B cell (primary cell): ENCODE measurements at regions not wholly inside any gene's neighbourhood (a gene's known extent, or its start where the extent isn't known, plus 50 kb on each side); places are given as distances from the start of the nearest gene placed in this dataset.

Experiments used
- ATAC-seq: fragments of 200-7000 bp; cut with Tn5 transposase; one replicate; pipeline ENCODE4 v1.10.0; 2021; ENCODE audit warnings: low read depth, mild to moderate bottlenecking, moderate number of reproducible peaks, moderate library complexity
- CTCF ChIA-PET: fragments of 350-600 bp; sonication (Branson Sonifier 250); formaldehyde crosslinking; loops from one replicate; lab custom pipeline; 2021; ENCODE audit warnings: antibody characterized with exemption, inconsistent platforms; lab: Charles Lee
- POLR2A ChIA-PET: fragments of 350-600 bp; sonication (Branson Sonifier 250); formaldehyde crosslinking; loops from one replicate; lab custom pipeline; 2021; ENCODE audit warnings: antibody characterized with exemption; lab: Charles Lee
- DNase-seq: peaks from one replicate; pipeline ENCODE4 v3.0.0; 2013
- H2AFZ ChIP-seq: 2 replicates; pipeline ENCODE4 v1.6.1; 2012; ENCODE audit warnings: mild to moderate bottlenecking, low read depth, low read length; ENCODE audit not compliant: insufficient read depth, poor library complexity, severe bottlenecking
- H3K27ac ChIP-seq, 2 donors: 1 replicate in 1 of 2; 2 replicates in 1 of 2; pipeline ENCODE4 v1.5.1; 2012 to 2013; ENCODE audit warnings: low read length in 2 of 2, mild to moderate bottlenecking in 2 of 2, moderate library complexity in 1 of 2
- H3K27me3 ChIP-seq, 4 experiments: fragments of 200-600 bp in 1 of 4; sonication (generic) in 1 of 4; replicated peaks in 1 of 4; 1 replicate in 2 of 4; 2 replicates in 2 of 4; pipeline versions ENCODE4 v1.6.1 to v1.7.0; 2013 to 2016; ENCODE audit warnings: low read length in 3 of 4, mild to moderate bottlenecking in 2 of 4, mixed read lengths in 1 of 4, moderate library complexity in 1 of 4; ENCODE audit not compliant: insufficient read depth in 4 of 4, control insufficient read depth in 3 of 4; ENCODE audit errors: control extremely low read depth in 1 of 4
- H3K36me3 ChIP-seq, 2 experiments: replicated peaks in 1 of 2; 1 replicate in 1 of 2; 2 replicates in 1 of 2; pipeline versions ENCODE4 v1.6.1 to v1.7.1; 2013; ENCODE audit warnings: low read length in 1 of 2; ENCODE audit not compliant: insufficient read depth in 2 of 2, control insufficient read depth in 1 of 2; ENCODE audit errors: control extremely low read depth in 1 of 2, extremely low read depth in 1 of 2
- H3K4me1 ChIP-seq, 2 donors: fragments of 200-600 bp in 1 of 2; sonication (generic) in 1 of 2; 1 replicate in 1 of 2; 2 replicates in 1 of 2; pipeline versions ENCODE4 v1.5.1 to v1.6.1; 2013 to 2017; ENCODE audit warnings: low read length in 2 of 2; ENCODE audit not compliant: control insufficient read depth in 2 of 2, insufficient read depth in 2 of 2
- H3K4me2 ChIP-seq: replicated peaks from 2 replicates; pipeline ENCODE3; 2012; ENCODE audit warnings: mild to moderate bottlenecking, low read depth, low read length; ENCODE audit not compliant: poor library complexity, severe bottlenecking
- H3K4me3 ChIP-seq, 5 experiments: fragments of 200-600 bp in 1 of 5; sonication (generic) in 1 of 5; 1 replicate in 3 of 5; 2 replicates in 2 of 5; pipeline versions ENCODE4 v1.5.1 to v1.7.0; 2011 to 2016; ENCODE audit warnings: low read length in 4 of 5, mild to moderate bottlenecking in 4 of 5, low read depth in 2 of 5, control low read depth in 1 of 5, moderate library complexity in 1 of 5; ENCODE audit not compliant: insufficient read depth in 1 of 5; ENCODE audit errors: control extremely low read depth in 1 of 5, extremely low read depth in 1 of 5
- H3K79me2 ChIP-seq: fragments of 200-600 bp; sonication (generic); one replicate; pipeline ENCODE4 v1.6.0; 2016; ENCODE audit warnings: low read length; ENCODE audit not compliant: control insufficient read depth, insufficient read depth
- H3K9ac ChIP-seq: fragments of 200-600 bp; sonication (generic); 2 replicates; pipeline ENCODE4 v1.6.1; 2017; ENCODE audit warnings: mild to moderate bottlenecking, low read length, moderate library complexity
- H3K9me3 ChIP-seq, 3 donors: one replicate each; pipeline versions ENCODE4 v1.6.1 to v1.7.1; 2013; ENCODE audit warnings: low read length in 2 of 3; ENCODE audit not compliant: control insufficient read depth in 2 of 3, insufficient read depth in 1 of 3; ENCODE audit errors: control extremely low read depth in 1 of 3
- H4K20me1 ChIP-seq: 2 replicates; pipeline ENCODE4 v1.6.0; 2012; ENCODE audit warnings: mild to moderate bottlenecking, low read length; ENCODE audit not compliant: insufficient read depth, control insufficient read depth, poor library complexity, severe bottlenecking
- H3K27ac Mint-ChIP-seq: one replicate; pipeline ENCODE4 v1.8.0; 2021; ENCODE audit warnings: mixed read lengths
- H3K27me3 Mint-ChIP-seq: one replicate; pipeline ENCODE4 v1.8.0; 2021; ENCODE audit warnings: mixed read lengths
- H3K4me1 Mint-ChIP-seq: one replicate; pipeline ENCODE4 v1.8.0; 2021; ENCODE audit warnings: mixed read lengths
- H3K4me3 Mint-ChIP-seq: one replicate; pipeline ENCODE4 v1.8.0; 2021; ENCODE audit warnings: mixed read lengths
- H3K9me3 Mint-ChIP-seq: one replicate; pipeline ENCODE4 v1.8.0; 2022; ENCODE audit warnings: mixed read lengths; ENCODE audit not compliant: insufficient read depth
- CTCF ChIP-seq: fragments of 200-600 bp; IDR thresholded peaks from one replicate; pipeline ENCODE4 v1.8.0; 2022; ENCODE audit warnings: antibody characterized with exemption, mild to moderate bottlenecking
- EZH2 ChIP-seq: IDR thresholded peaks from 2 replicates; pipeline ENCODE4 v1.6.1; 2012; ENCODE audit warnings: borderline replicate concordance, low read depth, mild to moderate bottlenecking, moderate library complexity, low read length; ENCODE audit not compliant: insufficient read depth, poor library complexity, severe bottlenecking
- WGBS: methylation state at CpG from one replicate; pipeline ENCODE4 v1.1.5; 2013; ENCODE audit warnings: missing lambda C conversion rate; ENCODE audit not compliant: insufficient coverage; 5-methylcytosine and 5-hydroxymethylcytosine counted together
- intact Hi-C: fragments of 100-400 bp; cut with micrococcal nuclease; formaldehyde crosslinking; loops from one replicate; pipeline ENCODE4 v1.10.0; 2022

GRCh38 chr15:69727121-69727924 is 274.7 kb downstream of the RPLP1 start:
- Mint-ChIP-seq H3K4me3 (no peak overlapping the region), H3K27ac (no peak overlapping the region), H3K9me3 (no peaks in the 10 kb centered on the region), H3K27me3 (peaks cover 14% of the 10 kb centered on the region), H3K4me1 (peaks cover 31% of the 10 kb centered on the region)
- Histone ChIP-seq H3K27me3 (peaks cover 0 to 23% (median 5%) of the 10 kb centered on the region in 4 experiments), H3K4me2 (no peak overlapping the region), H3K9ac (no peak overlapping the region), H3K36me3 (no peaks in the 10 kb centered on the region), H3K4me3 (no peak overlapping the region), H4K20me1 (no peaks in the 10 kb centered on the region), H3K27ac (no peak overlapping the region), H2AFZ (no peak overlapping the region), H3K79me2 (no peaks in the 10 kb centered on the region), H3K4me1 (peaks cover 11 to 34% of the 10 kb centered on the region in 2 donors), H3K9me3 (no peaks in the 10 kb centered on the region)
- ChIA-PET POLR2A (interaction anchor here (0.6 kb wide), 1 partner anchor 428 kb away, joined by 6 read pairs; no protein-coding TSS in a partner anchor), CTCF (interaction anchor here (0.6 to 4.6 kb wide), 11 partner anchors 8 to 761 kb away, joined by 3 to 19 read pairs (median 3); partner anchors contain the start of gene TLE3)
- no peak for DNase-seq
- 95% methylated on average over 5 of the region's 8 CpGs for WGBS
- TF ChIP-seq CTCF, result no peak
- TF ChIP-seq EZH2, result no peak
- intact Hi-C loops, result loop anchor here (5.0 to 10.0 kb wide), 4 partner anchors 35 to 735 kb away; no protein-coding TSS in a partner anchor
- no peak for ATAC-seq
